ENCODE measurements at regions not wholly inside any gene's neighbourhood (a gene's known extent, or its start where the extent isn't known, plus 50 kb on each side); places are given as distances from the start of the nearest gene placed in this dataset.
A peak's percentile ranks its signal among the peaks of the same experiment; 100 is the strongest.

- WGBS, 4 donors, result 86 to 96% (median 91%) methylated on average over 1 to 2 of the region's 2 CpGs
- Histone ChIP-seq H3K27me3 (no peaks in the 10 kb centered on the region), H3K4me3 (no peak overlapping the region), H3K4me1 (replicated peaks in 1 of 2) (peaks cover 0 to 3% of the 10 kb centered on the region in 2 donors), H3K27ac (no peak overlapping the region), H3K36me3 (replicated peaks in 1 of 2) (no peaks in the 10 kb centered on the region), H3K9me3 (replicated peaks in 1 of 3) (no peaks in the 10 kb centered on the region)
- peak in 3 of 7 donors; percentile 7 to 57 (median 18) for DNase-seq
- TF ChIP-seq CTCF (IDR thresholded peaks at IDR 0.05), result no peak
- intact Hi-C loops (cut with DNase I), result no loop called here
Measured at GRCh38 chr10:42958142-42958868, 118.6 kb upstream of the RET start.

- no peak overlapping the region for H3K4me3 ChIP-seq
- no peaks in the 10 kb centered on the region for H3K27me3 ChIP-seq
- H3K36me3 ChIP-seq (replicated peaks in 1 of 2), result no peaks in the 10 kb centered on the region
- no peaks in the 10 kb centered on the region for H3K9me3 ChIP-seq (replicated peaks in 1 of 3)
- WGBS, 4 donors, result 76 to 96% (median 94%) methylated on average over 3 of the region's 3 CpGs
- intact Hi-C loops (cut with DNase I), result no loop called here
- no peak overlapping the region for H3K27ac ChIP-seq
- H3K4me1 ChIP-seq (replicated peaks in 1 of 2), result peaks cover 0 to 3% of the 10 kb centered on the region in 2 donors
- DNase-seq, result peak in 2 of 7 donors; percentile 3 to 8
- TF ChIP-seq POLR2A (IDR thresholded peaks at IDR 0.05), result no peak
- no peak for TF ChIP-seq CTCF (IDR thresholded peaks at IDR 0.05)
Measured at GRCh38 chr10:42959833-42960232, 117.0 kb upstream of the RET start.

- Histone ChIP-seq H3K4me1 (replicated peaks in 1 of 2) (peaks cover 0 to 3% of the 10 kb centered on the region in 2 donors), H3K4me3 (no peak overlapping the region), H3K27ac (no peak overlapping the region), H3K27me3 (no peaks in the 10 kb centered on the region), H3K9me3 (replicated peaks in 1 of 3) (no peaks in the 10 kb centered on the region), H3K36me3 (replicated peaks in 1 of 2) (no peaks in the 10 kb centered on the region)
- TF ChIP-seq CTCF (IDR thresholded peaks at IDR 0.05) (no peak), POLR2A (IDR thresholded peaks at IDR 0.05) (no peak)
- WGBS, 4 donors, result 81 to 94% (median 90%) methylated on average over 3 to 7 of the region's 7 CpGs
- peak in 3 of 7 donors; percentile 9 to 46 (median 18) for DNase-seq
- intact Hi-C loops (cut with DNase I), result no loop called here
Measured at GRCh38 chr10:42960491-42960990, 116.3 kb upstream of the RET start.

- H3K9me3 ChIP-seq (replicated peaks in 1 of 3), result no peaks in the 10 kb centered on the region
- H3K36me3 ChIP-seq (replicated peaks in 1 of 2), result no peaks in the 10 kb centered on the region
- 70 to 81% (median 74%) methylated on average over 8 to 10 of the region's 10 CpGs for WGBS, 4 donors
- peak in 2 of 7 donors; percentile 6 to 17 for DNase-seq
- intact Hi-C loops (cut with DNase I), result no loop called here
- TF ChIP-seq POLR2A (IDR thresholded peaks at IDR 0.05) (no peak), CTCF (IDR thresholded peaks at IDR 0.05) (no peak)
- H3K4me1 ChIP-seq (replicated peaks in 1 of 2), result peaks cover 0 to 3% of the 10 kb centered on the region in 2 donors
- H3K4me3 ChIP-seq, result no peak overlapping the region
- H3K27ac ChIP-seq, result no peak overlapping the region
- no peaks in the 10 kb centered on the region for H3K27me3 ChIP-seq
Measured at GRCh38 chr10:42960991-42961795, 115.7 kb upstream of the RET start.

All from adrenal gland (tissue), 9 donors.